Kidney (tissue), 13 donors: ENCODE measurements at regions not wholly inside any gene's neighbourhood (a gene's known extent, or its start where the extent isn't known, plus 50 kb on each side); places are given as distances from the start of the nearest gene placed in this dataset.
A peak's percentile ranks its signal among the peaks of the same experiment; 100 is the strongest.

ENCODE experiments used
- DNase-seq, 5 donors: peaks; one replicate each; pipeline ENCODE4 v3.0.0-alpha.2; 2013 to 2020
- FAIRE-seq: peaks from 2 replicates; lab custom pipeline; 2012; peaks lifted over from hg19 to GRCh38; lab: Jason Lieb, UNC
- H3K27ac ChIP-seq, 2 donors: one replicate each; pipeline ENCODE4 v1.7.0; 2013; ENCODE audit warnings: low read depth in 2 of 2, low read length in 2 of 2, inconsistent platforms in 1 of 2
- H3K27me3 ChIP-seq: one replicate; pipeline ENCODE4 v1.7.1; 2013; ENCODE audit warnings: low read length, inconsistent platforms; ENCODE audit not compliant: control insufficient read depth, insufficient read depth
- H3K36me3 ChIP-seq, 3 donors: one replicate each; pipeline versions ENCODE4 v1.7.0 to v1.7.1; 2013; ENCODE audit warnings: low read length in 3 of 3, control low read depth in 1 of 3, inconsistent platforms in 1 of 3; ENCODE audit not compliant: insufficient read depth in 3 of 3, control insufficient read depth in 2 of 3
- H3K4me1 ChIP-seq, 3 donors: one replicate each; pipeline versions ENCODE4 v1.7.0 to v1.7.1; 2013; ENCODE audit warnings: low read length in 3 of 3, inconsistent platforms in 1 of 3, low read depth in 1 of 3; ENCODE audit not compliant: control insufficient read depth in 2 of 3, insufficient read depth in 2 of 3
- H3K4me3 ChIP-seq, 3 donors: one replicate each; pipeline versions ENCODE4 v1.7.0 to v1.8.1; 2013; ENCODE audit warnings: low read length in 3 of 3, control low read depth in 1 of 3, inconsistent platforms in 1 of 3
- H3K9ac ChIP-seq, 3 donors: one replicate each; pipeline versions ENCODE4 v1.7.0 to v1.7.1; 2013; ENCODE audit warnings: low read length in 3 of 3, control low read depth in 1 of 3, inconsistent platforms in 1 of 3
- H3K9me3 ChIP-seq, 3 donors: one replicate each; pipeline versions ENCODE4 v1.7.0 to v1.7.1; 2013; ENCODE audit warnings: low read length in 3 of 3, control low read depth in 1 of 3, inconsistent platforms in 1 of 3; ENCODE audit not compliant: control insufficient read depth in 2 of 3, insufficient read depth in 1 of 3
- CTCF ChIP-seq: IDR thresholded peaks from 3 replicates; pipeline ENCODE4 v1.5.1; 2012; ENCODE audit warnings: mild to moderate bottlenecking, moderate library complexity, borderline replicate concordance; ENCODE audit not compliant: insufficient read depth; ENCODE audit errors: extremely low read depth
- intact Hi-C: fragments of 100-400 bp; cut with DNase I; formaldehyde crosslinking; loops from one replicate; pipeline ENCODE4 v1.11.1; 2022
- donor health status: control.
- donor health status: control.
- donor health status: control.
- donor health status: control.
- donor health status: control.
- donor health status: DM: yes; HTN: yes; CAD: no.
- donor health status: Normal renal cell carcinoma (clear cell type).

DNA sequence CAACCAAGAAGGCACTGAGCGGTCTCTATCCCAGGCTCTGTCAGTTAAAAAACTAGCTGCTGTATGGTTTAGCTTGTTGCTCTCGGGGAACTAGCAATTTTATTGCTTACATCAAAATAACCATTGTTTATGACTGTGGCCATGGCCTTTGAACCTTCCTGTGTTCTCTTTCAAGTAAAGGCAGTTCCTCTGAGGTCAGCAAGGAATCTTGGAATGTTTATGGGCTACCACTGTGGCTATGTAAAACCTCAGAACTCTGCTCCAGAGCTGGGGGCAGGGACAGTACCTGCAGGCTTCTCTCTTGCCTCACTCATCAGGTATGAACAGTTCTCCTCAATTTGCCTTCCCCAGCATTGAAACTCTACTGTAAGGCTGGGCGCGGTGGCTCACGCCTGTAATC lies 416.0 kb upstream of the NETO1 start:
- Histone ChIP-seq H3K9ac (no peak overlapping the region), H3K4me3 (no peak overlapping the region), H3K9me3 (no peaks in the 10 kb centered on the region), H3K27ac (no peak overlapping the region), H3K36me3 (no peaks in the 10 kb centered on the region), H3K4me1 (no peaks in the 10 kb centered on the region), H3K27me3 (no peaks in the 10 kb centered on the region)
- DNase-seq (peak in 3 of 5 donors; percentile 26 to 69 (median 57)), FAIRE-seq (no peak)
- TF ChIP-seq CTCF = no peak
- intact Hi-C loops = loop anchor here (10.0 kb wide), 1 partner anchor 161 kb away; no protein-coding TSS in a partner anchor

GRCh38 chr18:73283032-73283431 lies 415.2 kb upstream of the NETO1 start:
- DNase-seq (no peak), FAIRE-seq (no peak)
- Histone ChIP-seq H3K27ac (no peak overlapping the region), H3K36me3 (no peaks in the 10 kb centered on the region), H3K4me3 (no peak overlapping the region), H3K9me3 (no peaks in the 10 kb centered on the region), H3K27me3 (no peaks in the 10 kb centered on the region), H3K9ac (no peak overlapping the region), H3K4me1 (no peaks in the 10 kb centered on the region)
- TF ChIP-seq CTCF = no peak
- intact Hi-C loops = loop anchor here (10.0 kb wide), 1 partner anchor 162 kb away; no protein-coding TSS in a partner anchor

DNA sequence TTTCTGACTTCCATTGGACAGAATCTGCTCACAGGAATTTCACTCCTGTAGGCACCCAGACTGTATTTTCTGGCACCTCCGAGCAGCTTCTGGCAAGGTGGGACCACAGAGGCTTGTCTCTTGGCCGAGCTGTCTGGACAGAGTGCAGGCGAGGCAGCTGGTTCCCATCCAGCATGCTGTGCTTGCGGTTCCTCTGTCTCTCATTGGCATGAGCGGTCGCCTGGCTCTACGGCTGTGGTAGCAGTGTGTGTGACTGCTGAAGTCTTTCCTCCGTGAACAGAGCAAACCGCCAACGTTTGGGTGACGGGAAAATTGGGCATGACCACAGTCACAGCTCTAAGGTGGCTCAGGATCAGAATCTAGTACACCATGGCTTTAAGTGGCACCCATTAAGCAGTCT lies 411.7 kb upstream of the NETO1 start:
- TF ChIP-seq CTCF = no peak
- H3K4me3 ChIP-seq = no peak overlapping the region
- no peaks in the 10 kb centered on the region for H3K9me3 ChIP-seq
- H3K27ac ChIP-seq = no peak overlapping the region
- no peaks in the 10 kb centered on the region for H3K4me1 ChIP-seq
- intact Hi-C loops = no loop called here
- FAIRE-seq (no peak), DNase-seq (no peak)
- no peak overlapping the region for H3K9ac ChIP-seq
- no peaks in the 10 kb centered on the region for H3K27me3 ChIP-seq
- H3K36me3 ChIP-seq = no peaks in the 10 kb centered on the region

- no peak overlapping the region for H3K27ac ChIP-seq
- no peaks in the 10 kb centered on the region for H3K27me3 ChIP-seq
- intact Hi-C loops = no loop called here
- TF ChIP-seq CTCF = no peak
- no peaks in the 10 kb centered on the region for H3K4me1 ChIP-seq
- FAIRE-seq (no peak), DNase-seq (no peak)
- H3K36me3 ChIP-seq = no peaks in the 10 kb centered on the region
- no peak overlapping the region for H3K9ac ChIP-seq
- H3K4me3 ChIP-seq = no peak overlapping the region
- H3K9me3 ChIP-seq = no peaks in the 10 kb centered on the region
Measured at GRCh38 chr18:73274812-73275621, 407.2 kb upstream of the NETO1 start.
